ENCODE measurements at regions not wholly inside any gene's neighbourhood (a gene's known extent, or its start where the extent isn't known, plus 50 kb on each side); places are given as distances from the start of the nearest gene placed in this dataset.

- ATAC-seq (no peak), DNase-seq (ENCODE audit: low read depth, low spot score) (no peak)
- Histone ChIP-seq H3K27me3 (ENCODE audit: control insufficient read depth, insufficient read depth, low read length) (peaks cover 19% of the 10 kb centered on the region), H3K9me3 (ENCODE audit: control insufficient read depth, insufficient read depth, low read depth, low read length) (no peaks in the 10 kb centered on the region), H3K4me1 (ENCODE audit: control insufficient read depth, insufficient read depth, low read length) (no peaks in the 10 kb centered on the region), H3K27ac (ENCODE audit: low read length) (no peak overlapping the region), H3K36me3 (ENCODE audit: control insufficient read depth, insufficient read depth, low read length) (no peaks in the 10 kb centered on the region; the same call in 1 of the 2 replicates), H3K4me3 (ENCODE audit: low read depth in 2 of 2, low read length in 2 of 2) (no peak overlapping the region)
- no TSS peak for BruUV-seq (replicated peaks)
- ChIA-PET POLR2A (no interaction called here), CTCF (no interaction called here)
- TF ChIP-seq TCF7L2 (IDR thresholded peaks at IDR 0.05; ENCODE audit: low read depth, low read length) (no peak), REST (IDR thresholded peaks at IDR 0.05; ENCODE audit: insufficient read depth in 1 of 2, low read depth in 2 of 2, low read length in 1 of 2) (no peak), CTCF (IDR thresholded peaks at IDR 0.05) (no peak), POLR2AphosphoS5 (IDR thresholded peaks at IDR 0.05; ENCODE audit: low read depth, low read length) (no peak), SIN3A (IDR thresholded peaks at IDR 0.05; ENCODE audit: borderline replicate concordance, insufficient read depth, low read depth, low read length) (no peak)
- intact Hi-C loops (cut with micrococcal nuclease; ENCODE audit: unreplicated experiment) (no loop called here), in situ Hi-C loops (cut with HindIII; ENCODE audit: low pct_unique_long_range_greater_than_20kb, low sequenced_read_pairs) (no loop called here)
Observed at GRCh38 chr12:31216479-31216878, 109.5 kb downstream of the SINHCAF start.

- intact Hi-C loops (cut with micrococcal nuclease; ENCODE audit: unreplicated experiment) (no loop called here), in situ Hi-C loops (cut with HindIII; ENCODE audit: low pct_unique_long_range_greater_than_20kb, low sequenced_read_pairs) (no loop called here)
- DNase-seq (ENCODE audit: low read depth, low spot score) (no peak), ATAC-seq (no peak)
- ChIA-PET CTCF (interaction anchor here (0.6 kb wide), 1 partner anchor 311 kb away, joined by 6 read pairs; no protein-coding TSS in a partner anchor), POLR2A (no interaction called here)
- BruUV-seq (replicated peaks) = no TSS peak
- Histone ChIP-seq H3K4me1 (ENCODE audit: control insufficient read depth, insufficient read depth, low read length) (no peaks in the 10 kb centered on the region), H3K36me3 (ENCODE audit: control insufficient read depth, insufficient read depth, low read length) (no peaks in the 10 kb centered on the region; the same call in 1 of the 2 replicates), H3K27me3 (ENCODE audit: control insufficient read depth, insufficient read depth, low read length) (peaks cover 17% of the 10 kb centered on the region), H3K27ac (ENCODE audit: low read length) (no peak overlapping the region), H3K9me3 (ENCODE audit: control insufficient read depth, insufficient read depth, low read depth, low read length) (no peaks in the 10 kb centered on the region), H3K4me3 (ENCODE audit: low read depth in 2 of 2, low read length in 2 of 2) (no peak overlapping the region)
- TF ChIP-seq TCF7L2 (IDR thresholded peaks at IDR 0.05; ENCODE audit: low read depth, low read length) (no peak), POLR2AphosphoS5 (IDR thresholded peaks at IDR 0.05; ENCODE audit: low read depth, low read length) (no peak), SIN3A (IDR thresholded peaks at IDR 0.05; ENCODE audit: borderline replicate concordance, insufficient read depth, low read depth, low read length) (no peak), CTCF (IDR thresholded peaks at IDR 0.05) (no peak), REST (IDR thresholded peaks at IDR 0.05; ENCODE audit: insufficient read depth in 1 of 2, low read depth in 2 of 2, low read length in 1 of 2) (no peak)
Observed at GRCh38 chr12:31217356-31218130, 108.4 kb downstream of the SINHCAF start.
